ENCODE measurements at regions not wholly inside any gene's neighbourhood (a gene's known extent, or its start where the extent isn't known, plus 50 kb on each side); places are given as distances from the start of the nearest gene placed in this dataset.

DNA sequence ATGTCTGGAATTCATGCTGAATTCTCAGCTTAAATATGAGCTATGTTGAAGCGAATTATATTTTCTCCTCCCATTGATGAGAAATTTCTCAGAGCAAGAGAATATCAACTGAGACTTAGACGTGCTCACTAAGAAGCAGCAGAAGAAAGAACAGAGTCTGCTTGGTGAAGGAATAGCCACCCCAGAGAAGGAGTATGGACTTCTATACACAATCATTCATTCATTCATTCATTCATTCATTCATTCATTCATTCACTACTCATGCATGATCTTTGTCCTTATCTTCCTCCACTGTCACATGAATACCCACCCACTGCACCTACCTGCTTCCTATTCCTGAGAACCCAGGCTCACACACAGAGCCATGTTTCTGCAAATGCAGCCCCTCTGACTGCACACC, 206.6 kb downstream of the DEPDC1B start:
- TF ChIP-seq CTCF (IDR thresholded peaks at IDR 0.05; ENCODE audit: extremely low read depth in 1 of 2, insufficient read depth in 1 of 2, low read depth in 1 of 2, low read length in 2 of 2) (no peak), POLR2A (IDR thresholded peaks at IDR 0.05; ENCODE audit: low read depth, low read length) (no peak), JUN (IDR thresholded peaks at IDR 0.05; ENCODE audit: borderline replicate concordance, insufficient read depth, insufficient read length, low read depth) (no peak), POLR2AphosphoS5 (IDR thresholded peaks at IDR 0.05; ENCODE audit: insufficient read depth, low read depth, low read length) (no peak), EZH2 (IDR thresholded peaks at IDR 0.05; ENCODE audit: borderline replicate concordance, low read depth, low read length, severe bottlenecking) (no peak), FOS (IDR thresholded peaks at IDR 0.05; ENCODE audit: borderline replicate concordance, insufficient read depth, low read length) (no peak), GATA2 (IDR thresholded peaks at IDR 0.05; ENCODE audit: insufficient read depth, insufficient read length, low read depth, low read length) (no peak), MYC (IDR thresholded peaks at IDR 0.05; ENCODE audit: low read depth, low read length) (no peak)
- TF ChIP-seq, protein P1, sequence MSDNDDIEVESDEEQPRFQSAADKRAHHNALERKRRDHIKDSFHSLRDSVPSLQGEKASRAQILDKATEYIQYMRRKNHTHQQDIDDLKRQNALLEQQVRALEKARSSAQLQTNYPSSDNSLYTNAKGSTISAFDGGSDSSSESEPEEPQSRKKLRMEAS (IDR thresholded peaks at IDR 0.05; ENCODE audit: insufficient read depth, insufficient read length): no peak

Data from endothelial cell of umbilical vein (primary cell).